Epithelial cell of esophagus (primary cell): ENCODE measurements at regions not wholly inside any gene's neighbourhood (a gene's known extent, or its start where the extent isn't known, plus 50 kb on each side); places are given as distances from the start of the nearest gene placed in this dataset.
A peak's percentile ranks its signal among the peaks of the same experiment; 100 is the strongest.

ENCODE experiments used
- DNase-seq: peaks from one replicate; pipeline ENCODE4 v3.0.0; 2010; ENCODE audit warnings: low read depth
- H3K4me3 ChIP-seq: 2 replicates; pipeline ENCODE4 v1.5.1; 2011; ENCODE audit warnings: mild to moderate bottlenecking, low read length, control low read depth
- TF ChIP-seq, protein P1 (sequence below): IDR thresholded peaks from 2 replicates; pipeline ENCODE4 v1.5.1; 2011; ENCODE audit warnings: low read depth, mild to moderate bottlenecking, low read length, control low read depth, inconsistent platforms; ENCODE audit not compliant: insufficient read depth; ENCODE audit errors: missing control alignments

DNA sequence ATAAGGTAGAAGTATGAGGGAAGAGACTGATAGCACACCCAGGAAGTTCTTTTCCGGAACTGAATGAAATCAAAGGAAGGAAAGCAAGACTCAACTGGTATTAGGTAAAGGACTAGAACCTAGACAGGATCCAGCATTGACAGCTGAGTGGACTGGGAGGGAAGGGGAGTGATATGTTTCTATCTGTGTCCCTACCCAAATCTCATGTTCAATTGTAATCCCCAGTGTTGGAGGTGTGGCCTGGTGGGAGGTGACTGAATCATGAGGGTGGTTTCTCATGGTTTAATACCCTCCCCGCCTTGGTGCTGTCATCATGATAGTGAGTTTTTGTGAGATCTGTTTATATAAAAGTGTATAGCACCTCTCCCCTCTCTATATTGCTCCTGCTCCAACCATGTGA is 415.9 kb upstream of the KCNMB2 start:
- no peak overlapping the region for H3K4me3 ChIP-seq
- DNase-seq = peak; percentile 52
- TF ChIP-seq, protein P1, sequence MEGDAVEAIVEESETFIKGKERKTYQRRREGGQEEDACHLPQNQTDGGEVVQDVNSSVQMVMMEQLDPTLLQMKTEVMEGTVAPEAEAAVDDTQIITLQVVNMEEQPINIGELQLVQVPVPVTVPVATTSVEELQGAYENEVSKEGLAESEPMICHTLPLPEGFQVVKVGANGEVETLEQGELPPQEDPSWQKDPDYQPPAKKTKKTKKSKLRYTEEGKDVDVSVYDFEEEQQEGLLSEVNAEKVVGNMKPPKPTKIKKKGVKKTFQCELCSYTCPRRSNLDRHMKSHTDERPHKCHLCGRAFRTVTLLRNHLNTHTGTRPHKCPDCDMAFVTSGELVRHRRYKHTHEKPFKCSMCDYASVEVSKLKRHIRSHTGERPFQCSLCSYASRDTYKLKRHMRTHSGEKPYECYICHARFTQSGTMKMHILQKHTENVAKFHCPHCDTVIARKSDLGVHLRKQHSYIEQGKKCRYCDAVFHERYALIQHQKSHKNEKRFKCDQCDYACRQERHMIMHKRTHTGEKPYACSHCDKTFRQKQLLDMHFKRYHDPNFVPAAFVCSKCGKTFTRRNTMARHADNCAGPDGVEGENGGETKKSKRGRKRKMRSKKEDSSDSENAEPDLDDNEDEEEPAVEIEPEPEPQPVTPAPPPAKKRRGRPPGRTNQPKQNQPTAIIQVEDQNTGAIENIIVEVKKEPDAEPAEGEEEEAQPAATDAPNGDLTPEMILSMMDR = no peak

DNA sequence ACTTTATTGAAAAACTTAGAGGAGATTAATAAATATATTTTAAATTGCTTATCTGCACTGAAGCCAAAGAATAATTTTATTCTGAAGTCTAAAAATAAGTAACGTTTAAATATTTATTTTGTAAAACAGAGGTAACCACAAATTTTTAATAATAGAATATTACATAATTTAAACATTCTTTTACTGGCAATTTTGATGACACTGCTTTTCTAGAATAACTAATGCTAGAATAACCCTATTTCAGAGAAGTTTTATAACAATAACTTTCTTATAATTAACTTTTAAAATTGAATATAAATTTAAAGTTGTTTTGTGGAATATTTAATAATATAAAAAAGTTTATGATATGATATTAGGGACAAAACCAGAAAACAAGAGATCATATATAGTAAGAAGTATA is 409.6 kb upstream of the KCNMB2 start:
- H3K4me3 ChIP-seq = no peak overlapping the region
- TF ChIP-seq, protein P1 = no peak
- no peak for DNase-seq

DNA sequence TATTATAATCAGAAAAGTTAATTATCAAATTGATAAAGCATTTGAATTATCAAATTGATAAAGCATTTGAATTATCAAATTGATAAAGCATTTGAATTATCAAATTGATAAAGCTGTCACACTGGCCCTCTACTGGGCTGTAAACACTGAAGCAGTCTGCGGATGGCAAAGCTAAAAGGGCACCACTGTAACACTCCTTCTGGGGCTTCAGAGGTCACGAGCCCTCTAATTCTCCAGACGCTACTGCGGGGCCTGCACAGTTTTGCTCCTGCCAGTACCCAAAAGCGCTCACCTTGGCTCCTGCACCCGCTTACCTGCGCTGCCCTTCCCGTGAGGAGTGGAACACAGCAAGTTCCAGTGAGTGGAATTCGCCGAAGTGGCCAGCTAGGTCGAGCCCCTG is 409.0 kb upstream of the KCNMB2 start:
- no peak overlapping the region for H3K4me3 ChIP-seq
- no peak for DNase-seq
- TF ChIP-seq, protein P1 = no peak

DNA sequence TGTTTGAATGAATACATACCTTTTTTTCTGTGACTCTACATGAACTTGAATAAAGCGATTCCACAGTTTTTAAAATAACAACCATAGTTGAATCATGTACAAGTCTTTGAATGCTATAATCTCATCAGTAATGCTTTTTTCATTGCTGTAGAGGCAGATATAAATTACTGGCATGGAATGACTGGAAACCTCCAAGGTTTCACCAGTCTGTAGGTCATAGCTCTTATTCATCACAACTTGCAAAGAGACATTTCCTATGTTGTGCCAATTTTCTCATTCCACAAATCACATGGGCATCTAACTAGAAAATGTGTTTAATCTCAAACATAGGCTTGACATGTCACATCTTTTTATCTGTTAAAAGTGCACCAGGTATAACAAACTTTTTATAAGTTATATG is 407.1 kb upstream of the KCNMB2 start:
- TF ChIP-seq, protein P1 = no peak
- H3K4me3 ChIP-seq = no peak overlapping the region
- DNase-seq = no peak

DNA sequence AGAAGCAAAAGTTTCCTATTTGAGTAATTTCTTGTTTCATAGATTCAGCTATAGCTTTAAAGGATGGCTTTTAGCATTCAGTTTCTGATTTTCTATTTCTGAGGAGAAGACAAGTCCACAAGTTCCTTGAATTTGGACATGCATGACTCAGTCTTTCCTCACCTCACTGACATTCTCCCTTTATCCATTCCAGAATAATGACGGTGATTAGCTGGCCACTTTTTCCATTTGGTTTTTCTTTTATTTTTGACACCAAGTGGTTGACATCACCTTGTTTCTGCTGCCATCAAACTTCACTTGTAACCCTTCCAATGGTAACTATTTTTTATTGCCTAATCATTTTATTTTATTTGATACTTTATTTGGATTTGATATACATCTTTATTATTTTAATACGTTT is 404.4 kb upstream of the KCNMB2 start:
- DNase-seq = peak; percentile 42
- H3K4me3 ChIP-seq = no peak overlapping the region
- TF ChIP-seq, protein P1 = no peak

DNA sequence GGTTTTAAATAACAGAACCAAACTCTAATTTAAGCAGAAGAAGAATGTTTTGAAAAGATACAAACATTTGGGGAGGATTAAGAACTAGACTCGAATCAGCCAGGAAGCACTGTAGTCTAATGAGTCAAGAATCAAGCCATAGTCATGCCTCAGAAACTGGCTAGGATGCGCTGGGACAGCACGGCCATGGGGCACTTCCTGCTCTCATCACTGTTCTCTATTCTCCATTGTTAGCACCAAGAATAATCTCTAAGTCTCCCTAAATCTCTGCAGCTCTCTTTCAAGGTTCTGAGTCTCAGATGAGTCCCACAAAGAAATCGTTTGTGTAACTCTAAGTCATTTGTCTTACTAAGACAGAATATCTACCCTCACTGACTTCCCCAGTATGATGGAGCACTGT is 399.0 kb upstream of the KCNMB2 start:
- no peak for DNase-seq
- TF ChIP-seq, protein P1 = no peak
- H3K4me3 ChIP-seq = no peak overlapping the region

DNA sequence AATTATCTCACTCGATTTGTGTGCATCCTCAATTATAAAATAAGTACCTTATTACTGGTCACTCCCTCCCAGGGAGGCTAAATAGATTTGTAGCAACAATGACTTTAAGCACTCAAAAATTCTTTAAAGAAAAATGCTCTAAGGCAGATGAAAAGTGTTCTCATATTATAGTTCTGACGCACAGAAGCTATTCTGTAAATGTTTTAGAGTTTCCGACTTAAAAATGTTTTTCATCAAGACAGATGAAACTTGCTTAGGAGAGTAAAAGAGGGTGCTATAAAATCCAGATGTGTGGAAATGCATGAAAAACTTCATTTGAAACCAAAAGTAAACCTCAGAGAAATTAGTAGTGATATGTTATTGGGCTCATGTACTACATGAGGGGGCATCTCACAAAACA is 398.4 kb upstream of the KCNMB2 start:
- H3K4me3 ChIP-seq = no peak overlapping the region
- no peak for DNase-seq
- TF ChIP-seq, protein P1 = no peak
